ENCODE measurements at regions not wholly inside any gene's neighbourhood (a gene's known extent, or its start where the extent isn't known, plus 50 kb on each side); places are given as distances from the start of the nearest gene placed in this dataset.
"Not testable (repeated sequence)": the region's sequence is repeated elsewhere in the genome, so short reads cannot be mapped to it uniquely, and the experiment has no call there.

GRCh38 chr3:107209302-107209990, 167.8 kb upstream of the CCDC54 start:
- DNase-seq = no peak

- no peak for DNase-seq
Measured at GRCh38 chr3:107211608-107212007, 165.6 kb upstream of the CCDC54 start.

- DNase-seq = no peak
Measured at GRCh38 chr3:107212618-107213017, 164.6 kb upstream of the CCDC54 start.

GRCh38 chr3:107213044-107213669, 164.1 kb upstream of the CCDC54 start:
- DNase-seq = no peak

GRCh38 chr3:107216229-107216628, 161.0 kb upstream of the CCDC54 start:
- no peak for DNase-seq

- no peak for DNase-seq
Measured at GRCh38 chr3:107216711-107217110, 160.5 kb upstream of the CCDC54 start.

- DNase-seq = no peak
Measured at GRCh38 chr3:107217172-107217571, 160.1 kb upstream of the CCDC54 start.

- no peak for DNase-seq
Measured at GRCh38 chr3:107218864-107219269, 158.4 kb upstream of the CCDC54 start.

GRCh38 chr3:107220538-107220937, 156.7 kb upstream of the CCDC54 start:
- DNase-seq = no peak

GRCh38 chr3:107221856-107222255, 155.4 kb upstream of the CCDC54 start:
- no peak for DNase-seq

- no peak for DNase-seq
Measured at GRCh38 chr3:107222907-107223306, 154.3 kb upstream of the CCDC54 start.

GRCh38 chr3:107224026-107224596, 153.1 kb upstream of the CCDC54 start:
- no peak for DNase-seq

GRCh38 chr3:107227091-107227490, 150.1 kb upstream of the CCDC54 start:
- no peak for DNase-seq

GRCh38 chr3:107233877-107234276, 143.4 kb upstream of the CCDC54 start:
- DNase-seq = not testable (repeated sequence)

GRCh38 chr3:107235193-107235927, 141.9 kb upstream of the CCDC54 start:
- DNase-seq = no peak

GRCh38 chr3:107235928-107236315, 141.3 kb upstream of the CCDC54 start:
- peak; percentile 28 for DNase-seq

- no peak for DNase-seq
Measured at GRCh38 chr3:107236655-107237337, 140.4 kb upstream of the CCDC54 start.

- DNase-seq = no peak
Measured at GRCh38 chr3:107238787-107239186, 138.5 kb upstream of the CCDC54 start.

GRCh38 chr3:107239703-107240102, 137.5 kb upstream of the CCDC54 start:
- no peak for DNase-seq

- DNase-seq = peak; percentile 75
Measured at GRCh38 chr3:107240183-107241091, 136.8 kb upstream of the CCDC54 start.

- DNase-seq = no peak
Measured at GRCh38 chr3:107241217-107241616, 136.0 kb upstream of the CCDC54 start.

GRCh38 chr3:107242579-107242978, 134.7 kb upstream of the CCDC54 start:
- DNase-seq = no peak

Data from activated CD8-positive, alpha-beta memory T cell treated with anti-CD3 and anti-CD28 coated beads, Interleukin-2, amount 50 U/mL, for 4 hours (primary cell).